OCI-LY7 (cell line): ENCODE measurements at regions not wholly inside any gene's neighbourhood (a gene's known extent, or its start where the extent isn't known, plus 50 kb on each side); places are given as distances from the start of the nearest gene placed in this dataset.

Experiments
- BruUV-seq: library from RNA; stranded (reverse); fragments of 400-500 nt; replicated peaks from 2 replicates; lab custom pipeline; 2021; lab: Mats Ljungman, UMichigan
- CTCF ChIA-PET: fragments of 300-600 bp; sonication (Branson Sonifier 250); formaldehyde crosslinking; loops from one replicate; lab custom pipeline; 2022; ENCODE audit warnings: antibody characterized with exemption; ENCODE audit not compliant: unreplicated experiment; lab: Charles Lee
- POLR2A ChIA-PET: fragments of 300-600 bp; sonication (Branson Sonifier 250); formaldehyde crosslinking; loops from one replicate; lab custom pipeline; 2022; ENCODE audit warnings: antibody characterized with exemption; lab: Charles Lee
- DNase-seq: peaks from one replicate; pipeline ENCODE4 v3.0.0-alpha.2; 2015; ENCODE audit warnings: low spot score
- H2AFZ ChIP-seq: fragments of 200-600 bp; sonication (generic), shearing (Covaris generic); 2 replicates; pipeline ENCODE4 v1.6.1; 2014; ENCODE audit warnings: mild to moderate bottlenecking, antibody characterized with exemption, low read length, moderate library complexity
- H3K27ac ChIP-seq: fragments of 200-600 bp; sonication (generic); 2 replicates; pipeline ENCODE4 v1.5.1; 2014; ENCODE audit warnings: mixed run types, low read depth, mild to moderate bottlenecking, moderate library complexity, low read length, inconsistent platforms; ENCODE audit not compliant: poor library complexity, severe bottlenecking
- H3K36me3 ChIP-seq: fragments of 200-600 bp; sonication (generic); 2 replicates; pipeline ENCODE4 v1.6.1; 2014; ENCODE audit warnings: mild to moderate bottlenecking, antibody characterized with exemption, low read length, moderate library complexity, mixed read lengths; ENCODE audit not compliant: insufficient read depth
- H3K4me1 ChIP-seq: fragments of 200-600 bp; sonication (generic); 2 replicates; pipeline ENCODE4 v1.5.1; 2014; ENCODE audit warnings: mild to moderate bottlenecking, low read length; ENCODE audit not compliant: insufficient read depth, poor library complexity, severe bottlenecking
- H3K4me2 ChIP-seq: fragments of 200-600 bp; sonication (generic); 2 replicates; pipeline ENCODE4 v1.6.1; 2014; ENCODE audit warnings: mild to moderate bottlenecking, low read length
- H3K4me3 ChIP-seq: fragments of 200-600 bp; sonication (generic); 2 replicates; pipeline ENCODE4 v1.5.1; 2014; ENCODE audit warnings: mild to moderate bottlenecking, low read depth, low read length; ENCODE audit not compliant: poor library complexity, severe bottlenecking
- H3K79me2 ChIP-seq: fragments of 200-600 bp; sonication (generic); 2 replicates; pipeline ENCODE4 v1.6.1; 2016; ENCODE audit warnings: low read depth, mild to moderate bottlenecking, low read length, moderate library complexity, mixed read lengths; ENCODE audit not compliant: insufficient read depth
- H3K9me2 ChIP-seq: fragments of 200-600 bp; sonication (generic); 2 replicates; pipeline ENCODE4 v1.6.1; 2016; ENCODE audit warnings: mild to moderate bottlenecking, low read length, mixed read lengths; ENCODE audit not compliant: insufficient read depth
- H3K9me3 ChIP-seq: fragments of 200-600 bp; sonication (generic); 2 replicates; pipeline ENCODE4 v1.6.1; 2014; ENCODE audit warnings: mild to moderate bottlenecking, mixed run types, low read length, mixed read lengths
- H4K20me1 ChIP-seq: fragments of 200-600 bp; sonication (generic); 2 replicates; pipeline ENCODE4 v1.6.1; 2014; ENCODE audit warnings: mild to moderate bottlenecking, antibody characterized with exemption, low read length, moderate library complexity, mixed read lengths; ENCODE audit not compliant: insufficient read depth
- CTCF ChIP-seq: fragments of 200-600 bp; sonication (generic); conservative IDR thresholded peaks from 2 replicates; pipeline ENCODE4 v1.5.1; 2014; ENCODE audit warnings: mild to moderate bottlenecking, antibody characterized with exemption, low read length, moderate library complexity, mixed read lengths
- EZH2phosphoT487 ChIP-seq: fragments of 200-600 bp; sonication (generic); IDR thresholded peaks from 2 replicates; pipeline ENCODE4 v1.6.1; 2018; ENCODE audit warnings: low read depth, borderline replicate concordance, mild to moderate bottlenecking, mixed run types, antibody characterized with exemption, low read length, moderate library complexity, mixed read lengths
- intact Hi-C: fragments of 100-400 bp; cut with micrococcal nuclease; formaldehyde crosslinking; loops from one replicate; pipeline ENCODE4 v1.10.0; 2022; ENCODE audit not compliant: unreplicated experiment

GRCh38 chr10:3407208-3407607 lies 234.6 kb upstream of the PITRM1 start:
- H3K36me3 ChIP-seq: no peaks in the 10 kb centered on the region
- DNase-seq: no peak
- no peak overlapping the region for H3K4me3 ChIP-seq
- intact Hi-C loops: no loop called here
- H3K9me3 ChIP-seq: peaks cover 7% of the 10 kb centered on the region; the same call in 1 of the 2 replicates
- CTCF ChIA-PET: no interaction called here
- H3K4me2 ChIP-seq: no peak overlapping the region
- POLR2A ChIA-PET: no interaction called here
- H2AFZ ChIP-seq: no peak overlapping the region
- no TSS peak for BruUV-seq
- H3K4me1 ChIP-seq: no peaks in the 10 kb centered on the region
- H3K79me2 ChIP-seq: no peaks in the 10 kb centered on the region
- TF ChIP-seq CTCF: no peak
- TF ChIP-seq EZH2phosphoT487: no peak
- H3K9me2 ChIP-seq: no peaks in the 10 kb centered on the region
- no peaks in the 10 kb centered on the region for H4K20me1 ChIP-seq
- H3K27ac ChIP-seq: no peak overlapping the region

GRCh38 chr10:3406556-3406955 lies 234.0 kb upstream of the PITRM1 start:
- H2AFZ ChIP-seq: no peak overlapping the region
- intact Hi-C loops: no loop called here

More at GRCh38 chr10:3406556-3406955, 234.0 kb upstream of the PITRM1 start:
- Histone ChIP-seq H3K79me2 (no peaks in the 10 kb centered on the region), H3K4me2 (no peak overlapping the region), H3K27ac (no peak overlapping the region), H3K4me1 (no peaks in the 10 kb centered on the region), H3K9me3 (peaks cover 7% of the 10 kb centered on the region; the same call in 1 of the 2 replicates), H3K36me3 (no peaks in the 10 kb centered on the region), H4K20me1 (no peaks in the 10 kb centered on the region), H3K9me2 (no peaks in the 10 kb centered on the region), H3K4me3 (no peak overlapping the region)
- CTCF ChIA-PET: no interaction called here
- no peak for DNase-seq
- BruUV-seq: no TSS peak
- POLR2A ChIA-PET: no interaction called here
- TF ChIP-seq CTCF (no peak), EZH2phosphoT487 (no peak)
